Stimulated activated CD4-positive, alpha-beta T cell treated with anti-CD3 and anti-CD28 coated beads, Interleukin-1b, Interleukin-23, amount 100 ng/mL, for 48 hours (primary cell): ENCODE measurements at regions not wholly inside any gene's neighbourhood (a gene's known extent, or its start where the extent isn't known, plus 50 kb on each side); places are given as distances from the start of the nearest gene placed in this dataset.

Source experiments
- DNase-seq: peaks from one replicate; pipeline ENCODE4 v3.0.0-alpha.2; 2020

DNA sequence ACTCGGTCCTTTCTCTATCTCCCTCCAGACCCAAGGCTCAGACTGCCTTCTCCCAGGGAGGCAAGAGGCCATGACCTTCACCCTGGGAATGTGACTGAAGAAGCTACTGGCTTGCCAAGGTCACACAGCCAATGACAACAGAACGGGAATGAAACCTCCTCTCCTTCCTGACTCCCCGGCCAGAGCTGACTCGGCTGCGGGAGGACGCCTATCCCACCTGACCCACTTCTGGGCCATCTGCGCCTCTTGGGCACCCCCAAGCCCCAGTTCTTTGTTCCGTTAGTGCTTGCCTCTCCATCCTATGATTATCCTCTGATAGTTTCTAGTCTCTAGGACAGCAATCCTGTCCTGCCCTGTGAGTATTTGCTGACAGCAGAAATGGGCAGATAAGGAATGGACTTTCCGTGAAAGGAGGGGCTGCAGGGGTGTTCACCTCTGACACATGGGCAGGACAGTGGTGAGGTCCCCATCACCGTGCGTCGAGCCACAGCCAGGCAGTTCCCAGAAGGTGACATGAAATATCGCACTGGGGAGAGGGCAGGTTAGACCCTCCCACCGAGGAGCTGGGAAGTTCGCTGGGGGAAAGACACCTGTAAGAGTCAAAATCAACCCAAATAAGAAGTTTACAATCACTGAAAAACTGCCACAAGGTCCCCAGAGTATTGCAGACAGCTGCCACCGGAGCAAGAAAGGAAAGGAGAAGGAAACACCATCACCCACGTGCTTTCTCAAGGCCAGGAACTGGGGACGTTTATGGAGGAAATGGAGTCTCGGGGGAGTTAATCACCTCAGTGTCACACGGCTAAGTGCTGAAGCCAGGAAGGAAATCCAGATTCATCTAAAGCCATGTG lies 63.0 kb downstream of the INSIG1 start:
- DNase-seq, result no peak

- no peak for DNase-seq
Observed at GRCh38 chr7:155361346-155361680, 63.6 kb downstream of the INSIG1 start.

GRCh38 chr7:155361947-155362346 lies 64.3 kb downstream of the INSIG1 start:
- no peak for DNase-seq

GRCh38 chr7:155362380-155363145 lies 64.9 kb downstream of the INSIG1 start:
- DNase-seq, result no peak

GRCh38 chr7:155363146-155363539 lies 65.5 kb downstream of the INSIG1 start:
- no peak for DNase-seq

- no peak for DNase-seq
Observed at GRCh38 chr7:155363852-155364600, 66.3 kb downstream of the INSIG1 start.

GRCh38 chr7:155365146-155365874 lies 67.6 kb downstream of the INSIG1 start:
- DNase-seq, result no peak

DNA sequence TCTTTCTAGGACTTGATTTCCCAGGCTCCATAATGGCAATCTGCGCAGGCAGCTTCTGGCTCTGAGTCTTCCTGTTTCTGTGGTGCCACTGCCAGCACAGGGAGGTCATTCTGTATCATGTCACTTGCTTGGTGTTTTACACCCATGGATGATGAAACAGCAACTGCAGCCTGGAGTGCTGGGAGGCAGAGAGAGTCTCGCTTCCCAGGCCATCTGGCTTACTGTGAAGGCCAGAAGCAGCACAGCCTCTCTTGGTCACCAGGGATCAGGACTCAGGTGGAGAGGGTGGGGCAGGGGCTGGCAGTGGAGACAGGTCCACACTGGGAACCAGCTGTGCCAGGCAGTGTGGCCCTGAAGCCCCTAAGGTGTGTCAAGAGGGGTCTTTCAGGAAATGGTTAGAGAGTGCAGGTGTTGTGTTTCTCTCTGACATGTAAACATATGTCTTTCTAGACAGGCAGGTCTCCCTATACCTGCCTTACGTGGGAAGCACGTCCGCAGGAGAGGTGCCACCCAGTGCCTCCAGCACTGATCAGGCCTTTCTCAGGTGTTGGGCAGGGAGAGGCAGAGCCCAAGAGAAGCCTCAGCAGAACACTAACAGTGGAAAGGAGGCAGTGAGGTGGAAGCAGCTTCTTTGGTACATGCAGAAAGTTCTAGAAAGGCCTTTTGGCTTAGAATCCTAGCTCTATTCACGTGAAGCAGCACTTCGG lies 71.4 kb downstream of the INSIG1 start:
- no peak for DNase-seq

GRCh38 chr7:155369766-155370165 lies 72.1 kb downstream of the INSIG1 start:
- no peak for DNase-seq

DNA sequence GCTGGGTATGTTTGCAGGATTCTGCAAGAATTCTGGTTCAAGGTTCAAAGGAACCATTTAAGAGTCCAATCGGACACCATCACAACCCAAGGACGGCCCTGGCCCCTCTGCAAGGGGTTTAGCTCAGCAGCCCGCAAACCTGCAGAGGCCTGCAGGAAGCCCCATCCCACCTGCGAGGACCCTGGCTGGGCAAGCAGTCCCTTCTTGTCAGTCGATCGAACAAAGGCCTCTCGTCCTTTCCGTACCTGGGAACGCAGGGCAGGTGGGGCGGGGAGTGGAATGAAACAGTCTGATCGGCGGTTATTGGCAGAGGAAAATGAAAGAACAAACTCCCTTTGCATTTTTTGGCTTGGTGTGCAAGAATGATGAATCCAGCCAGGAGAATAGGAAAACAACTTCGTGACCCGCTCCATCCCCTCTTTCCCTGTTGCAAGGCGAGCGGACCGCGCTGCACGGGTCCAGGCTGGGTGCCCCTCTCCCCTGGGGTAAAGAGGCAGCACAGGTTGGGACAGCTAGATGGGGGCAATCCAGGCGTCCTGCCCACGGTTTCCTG lies 73.7 kb downstream of the INSIG1 start:
- DNase-seq, result no peak

DNA sequence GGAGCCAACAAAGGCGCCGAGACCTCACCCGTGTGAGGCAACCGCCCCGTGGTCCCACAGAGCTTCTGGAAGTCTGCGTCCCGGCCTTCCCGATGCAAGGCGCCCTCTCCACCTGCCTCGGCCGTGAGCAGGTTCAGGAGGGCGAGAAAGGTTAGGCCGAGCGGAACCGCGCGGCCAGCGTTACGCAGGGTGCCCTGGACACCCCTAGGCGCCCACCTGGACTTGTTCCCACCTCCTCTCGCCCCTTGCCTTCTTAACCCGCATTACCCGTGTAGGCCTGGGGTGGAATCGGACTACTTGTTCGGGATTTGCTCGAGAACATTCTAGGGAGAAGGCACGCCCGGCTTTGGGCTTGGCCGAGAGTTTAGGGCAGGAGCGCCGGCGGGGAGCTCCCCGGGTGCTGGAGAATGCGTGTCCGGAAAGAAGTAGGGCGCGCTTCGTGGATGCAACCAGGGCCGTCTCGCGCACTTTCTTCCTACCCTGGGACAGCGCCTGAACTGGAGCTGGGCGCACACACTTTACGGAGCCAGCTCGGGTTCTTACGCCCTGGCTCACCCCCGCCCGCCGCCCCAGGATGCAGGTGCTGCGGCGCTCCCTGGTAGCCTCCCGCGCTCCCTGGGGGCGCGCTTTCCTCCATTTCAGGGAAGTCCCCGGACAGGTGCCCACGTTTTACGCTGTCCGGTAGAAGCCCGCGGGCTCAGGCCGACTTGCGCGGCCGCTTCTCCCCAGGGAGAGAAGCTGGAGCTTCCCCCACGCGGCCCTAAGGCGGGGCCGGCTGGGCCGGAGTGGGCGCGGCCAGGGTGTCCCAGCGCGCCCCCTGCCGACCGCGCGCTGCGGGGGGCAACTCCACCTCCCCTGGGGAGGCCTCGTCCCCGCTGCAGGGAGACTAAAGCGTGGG lies 74.5 kb downstream of the INSIG1 start:
- no peak for DNase-seq

GRCh38 chr7:155372782-155373358 lies 75.2 kb downstream of the INSIG1 start:
- no peak for DNase-seq

GRCh38 chr7:155373359-155374273 lies 75.9 kb downstream of the INSIG1 start:
- DNase-seq, result no peak

DNA sequence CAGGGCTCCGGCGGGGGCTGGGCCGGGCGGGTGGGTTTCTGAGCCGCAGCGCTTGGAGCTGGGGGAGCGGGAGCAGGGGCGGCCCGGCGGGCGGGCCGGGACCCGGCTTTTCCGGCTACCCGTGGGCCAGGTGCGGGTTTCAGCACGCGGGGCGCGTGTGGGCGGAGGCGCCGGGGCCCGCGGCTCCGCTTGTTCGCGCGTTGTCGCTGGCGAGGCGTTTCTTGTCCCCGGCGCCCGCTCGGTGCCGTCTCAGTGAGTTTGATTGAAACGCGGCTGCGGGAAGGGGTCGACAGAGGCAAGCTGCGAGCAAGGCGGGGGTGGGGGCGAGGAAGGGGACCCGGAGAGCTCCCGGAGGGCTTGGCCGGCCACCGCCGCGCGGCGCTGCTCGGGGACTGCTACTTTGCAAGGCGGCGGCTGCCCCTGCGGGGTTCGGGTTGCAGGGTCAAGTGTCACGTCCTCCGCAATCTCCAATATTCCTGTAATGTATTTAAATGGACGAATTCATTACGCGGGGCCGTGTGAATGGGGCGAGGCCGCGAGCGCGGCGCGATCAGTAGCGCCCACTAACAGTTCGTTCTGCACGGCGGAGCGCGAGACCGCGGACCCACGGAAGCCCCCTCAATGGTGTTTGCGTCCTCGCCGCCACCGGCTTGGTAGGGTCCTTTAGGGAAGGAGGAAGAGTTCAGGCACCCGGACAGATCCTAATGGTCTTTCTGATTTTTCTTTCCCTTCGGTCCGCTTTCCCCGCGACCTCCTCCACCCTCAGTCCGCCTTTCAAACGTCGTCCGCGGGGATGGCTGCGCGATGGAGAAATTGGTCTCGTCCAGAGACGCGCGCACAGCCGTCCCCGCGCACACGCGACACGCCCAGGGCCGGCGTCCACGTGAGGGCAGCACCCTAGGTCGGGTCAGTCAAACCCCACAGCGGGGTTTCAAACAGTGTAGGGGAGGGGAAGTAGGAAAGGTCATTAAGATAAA lies 76.9 kb downstream of the INSIG1 start:
- no peak for DNase-seq

DNA sequence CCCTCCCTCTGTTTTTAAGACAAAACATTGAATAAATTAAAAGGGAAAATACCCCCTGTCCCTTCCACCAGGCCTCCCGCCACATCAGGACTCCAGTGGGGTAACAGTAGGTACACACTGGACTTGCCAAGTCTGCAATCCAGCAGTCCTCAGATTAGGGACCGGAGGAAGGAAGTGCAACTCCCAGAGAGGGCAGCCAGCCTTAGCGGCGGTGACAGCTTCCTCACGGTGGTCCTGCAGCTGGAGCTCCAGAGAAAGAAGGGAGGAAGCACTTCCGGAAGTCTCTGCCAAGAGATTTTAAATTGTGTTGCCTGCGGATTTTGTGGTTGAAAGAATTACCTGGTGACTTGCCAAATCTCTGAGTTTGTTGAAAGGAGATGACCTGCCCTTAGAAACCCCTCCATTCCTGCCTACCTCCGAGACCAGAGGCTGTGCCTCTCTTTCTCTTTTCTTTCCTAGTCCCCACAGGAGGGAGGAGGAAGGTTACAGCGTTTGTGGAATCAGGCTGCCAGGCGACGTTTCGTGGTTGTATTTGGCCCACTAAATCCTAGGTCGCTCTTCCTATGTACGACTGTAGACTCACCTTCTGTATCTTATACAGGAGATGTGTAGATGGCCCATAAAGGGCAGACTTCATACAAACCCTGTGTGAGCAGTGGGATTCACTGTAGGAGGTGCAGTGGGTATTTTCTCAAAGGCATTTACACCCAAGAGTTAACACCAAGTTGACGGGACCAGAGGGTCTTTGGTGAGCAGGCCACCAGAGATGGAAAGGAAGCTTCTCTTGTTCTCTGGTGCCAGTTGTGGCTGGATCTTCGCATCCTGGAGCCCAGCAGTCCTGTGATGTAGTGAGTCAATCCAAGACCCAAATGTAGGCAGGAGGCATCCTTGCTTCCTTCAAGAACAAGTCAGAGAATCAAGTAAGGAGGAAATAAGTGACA lies 77.9 kb downstream of the INSIG1 start:
- no peak for DNase-seq

DNA sequence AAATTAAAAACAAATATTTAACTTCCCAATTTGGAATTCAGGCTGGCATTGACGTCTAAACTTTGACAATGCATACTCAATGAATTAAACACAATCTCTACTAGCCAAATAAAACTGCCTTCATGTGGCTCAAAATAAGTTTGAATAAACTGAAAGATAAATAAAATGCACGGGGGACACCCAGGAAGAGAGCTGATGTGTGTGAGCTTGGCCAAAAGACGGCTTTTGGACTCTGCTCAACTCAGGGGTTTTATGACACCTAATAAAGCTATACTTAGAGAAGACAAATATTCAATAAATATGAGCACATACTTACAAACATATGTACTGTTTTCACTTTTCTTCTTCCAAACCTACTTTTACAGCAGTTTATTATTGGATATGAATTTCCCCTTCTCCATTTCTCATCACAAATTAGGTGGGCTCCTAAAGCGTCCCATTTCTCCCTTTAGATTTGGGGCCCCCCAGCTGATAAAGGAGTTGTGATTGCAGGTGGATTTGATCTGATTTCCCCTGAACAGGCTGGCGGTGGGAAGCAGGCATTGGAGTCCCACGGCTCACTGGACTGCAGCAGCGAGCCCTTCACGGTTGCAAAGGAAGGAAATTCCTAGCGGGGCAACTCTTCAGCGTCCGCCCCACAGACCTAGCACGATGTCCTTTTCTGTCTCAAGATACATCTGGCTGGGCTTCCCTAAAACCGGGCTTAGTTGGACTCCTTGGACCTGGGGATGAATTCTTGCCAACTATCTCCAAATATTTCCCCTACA lies 79.6 kb downstream of the INSIG1 start:
- no peak for DNase-seq
